Activated CD4-positive, alpha-beta T cell treated with anti-CD3 and anti-CD28 coated beads, Interleukin-2, amount 10 ng/mL, durations not matched to agents 24 days and 14 days (primary cell): ENCODE measurements at regions not wholly inside any gene's neighbourhood (a gene's known extent, or its start where the extent isn't known, plus 50 kb on each side); places are given as distances from the start of the nearest gene placed in this dataset.

Source experiments
- DNase-seq: peaks from one replicate; pipeline ENCODE4 v3.0.0; 2022
- H3K27ac Mint-ChIP-seq: one replicate; pipeline ENCODE4 v1.8.0; 2022; ENCODE audit warnings: mild to moderate bottlenecking, mixed read lengths
- H3K27me3 Mint-ChIP-seq: one replicate; pipeline ENCODE4 v1.8.0; 2022; ENCODE audit warnings: mixed read lengths
- H3K36me3 Mint-ChIP-seq: one replicate; pipeline ENCODE4 v1.8.0; 2022; ENCODE audit warnings: low read depth, mild to moderate bottlenecking, mixed read lengths
- H3K4me1 Mint-ChIP-seq: one replicate; pipeline ENCODE4 v1.8.0; 2021; ENCODE audit warnings: mixed read lengths
- H3K4me3 Mint-ChIP-seq: one replicate; pipeline ENCODE4 v1.8.0; 2022; ENCODE audit warnings: mild to moderate bottlenecking, moderate library complexity, mixed read lengths
- H3K9me3 Mint-ChIP-seq: one replicate; pipeline ENCODE4 v1.8.0; 2021; ENCODE audit warnings: mixed read lengths
- intact Hi-C: fragments of 100-400 bp; cut with micrococcal nuclease; formaldehyde crosslinking; loops from one replicate; pipeline ENCODE4 v1.15.1; 2023

DNA sequence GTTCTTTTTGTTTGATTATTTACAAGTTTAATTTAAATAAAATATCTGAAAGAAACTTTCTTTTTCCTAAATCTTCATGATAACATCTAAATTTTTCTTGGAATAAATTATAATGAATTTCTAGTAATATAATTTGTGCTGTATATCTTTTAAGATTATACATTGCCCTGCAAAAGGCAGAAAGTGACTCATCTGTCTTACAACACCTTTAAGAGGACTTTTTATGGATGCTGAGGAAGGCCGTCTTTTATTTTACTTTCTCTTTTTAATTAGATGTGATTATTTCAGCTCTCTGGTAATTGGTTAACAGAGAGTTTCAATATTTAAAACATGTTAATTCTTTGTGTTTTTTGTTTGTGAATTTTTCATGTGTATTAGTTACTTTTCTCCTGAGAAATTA is 598.4 kb downstream of the RPL10L start:
- Mint-ChIP-seq H3K4me1 (no peaks in the 10 kb centered on the region), H3K27ac (no peak overlapping the region), H3K9me3 (peaks cover 3% of the 10 kb centered on the region), H3K4me3 (no peak overlapping the region), H3K27me3 (no peaks in the 10 kb centered on the region), H3K36me3 (no peaks in the 10 kb centered on the region)
- intact Hi-C loops = no loop called here
- DNase-seq = no peak

- no peak for DNase-seq
- no peak overlapping the region for H3K27ac Mint-ChIP-seq
- no peaks in the 10 kb centered on the region for H3K36me3 Mint-ChIP-seq
- no peaks in the 10 kb centered on the region for H3K4me1 Mint-ChIP-seq
- no peak overlapping the region for H3K4me3 Mint-ChIP-seq
- peaks cover 3% of the 10 kb centered on the region for H3K9me3 Mint-ChIP-seq
- H3K27me3 Mint-ChIP-seq = no peaks in the 10 kb centered on the region
- intact Hi-C loops = no loop called here
Measured at GRCh38 chr14:46051796-46052195, 599.8 kb downstream of the RPL10L start.

- H3K27ac Mint-ChIP-seq = no peak overlapping the region
- DNase-seq = no peak
- peaks cover 3% of the 10 kb centered on the region for H3K9me3 Mint-ChIP-seq
- H3K36me3 Mint-ChIP-seq = no peaks in the 10 kb centered on the region
- intact Hi-C loops = no loop called here
- no peak overlapping the region for H3K4me3 Mint-ChIP-seq
- H3K4me1 Mint-ChIP-seq = no peaks in the 10 kb centered on the region
- H3K27me3 Mint-ChIP-seq = no peaks in the 10 kb centered on the region
Measured at GRCh38 chr14:46048127-46048526, 603.5 kb downstream of the RPL10L start.

- Mint-ChIP-seq H3K27ac (no peak overlapping the region), H3K4me3 (no peak overlapping the region), H3K27me3 (no peaks in the 10 kb centered on the region), H3K36me3 (no peaks in the 10 kb centered on the region), H3K9me3 (peaks cover 6% of the 10 kb centered on the region), H3K4me1 (no peaks in the 10 kb centered on the region)
- intact Hi-C loops = no loop called here
- no peak for DNase-seq
Measured at GRCh38 chr14:46036099-46036498, 615.5 kb downstream of the RPL10L start.

DNA sequence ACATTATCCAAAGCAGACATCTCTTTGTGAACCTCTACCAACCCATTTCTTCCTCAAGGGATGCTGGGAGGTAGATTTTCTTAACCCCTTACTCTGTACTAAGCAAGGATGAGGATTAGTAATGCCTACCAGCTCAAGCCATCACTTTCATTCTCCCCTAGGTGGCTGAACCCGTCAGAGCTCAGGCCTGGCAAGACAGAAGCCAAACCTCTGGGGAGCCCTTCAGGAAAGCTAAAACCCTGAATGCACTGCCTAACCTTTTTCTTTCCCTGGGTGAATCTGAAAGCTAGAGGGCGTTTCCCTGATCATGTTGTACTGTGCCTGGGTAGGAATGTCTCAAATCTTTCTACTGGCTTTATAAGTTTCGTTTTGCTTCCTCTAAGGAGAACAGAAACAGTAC is 617.3 kb downstream of the RPL10L start:
- H3K27me3 Mint-ChIP-seq = no peaks in the 10 kb centered on the region
- intact Hi-C loops = no loop called here
- H3K4me1 Mint-ChIP-seq = no peaks in the 10 kb centered on the region
- peaks cover 6% of the 10 kb centered on the region for H3K9me3 Mint-ChIP-seq
- no peak overlapping the region for H3K4me3 Mint-ChIP-seq
- no peak overlapping the region for H3K27ac Mint-ChIP-seq
- no peaks in the 10 kb centered on the region for H3K36me3 Mint-ChIP-seq
- DNase-seq = no peak

GRCh38 chr14:46018846-46019420 is 632.6 kb downstream of the RPL10L start:
- Mint-ChIP-seq H3K4me1 (no peaks in the 10 kb centered on the region), H3K4me3 (no peak overlapping the region), H3K9me3 (peaks cover 18% of the 10 kb centered on the region), H3K27ac (no peak overlapping the region), H3K36me3 (no peaks in the 10 kb centered on the region), H3K27me3 (no peaks in the 10 kb centered on the region)
- intact Hi-C loops = no loop called here
- no peak for DNase-seq

DNA sequence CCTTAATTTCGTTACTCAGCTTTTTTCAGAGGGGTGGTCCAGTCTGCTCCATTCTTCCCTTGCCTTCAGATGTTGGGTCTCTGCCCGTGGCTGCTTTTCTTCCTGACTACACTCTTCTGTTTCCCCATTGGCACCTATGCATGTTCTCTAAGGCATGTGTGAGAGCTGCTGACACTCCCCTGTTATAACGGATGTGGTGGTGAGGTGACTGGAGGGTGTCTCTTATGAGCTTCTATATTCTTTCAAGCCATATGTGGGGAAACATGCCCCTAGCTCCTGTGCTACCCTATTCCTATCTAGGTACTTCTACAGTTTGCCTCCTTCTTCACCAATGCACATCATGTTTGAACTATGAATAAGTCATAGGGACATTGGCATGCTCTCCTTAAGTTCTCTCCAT is 643.2 kb downstream of the RPL10L start:
- H3K9me3 Mint-ChIP-seq = peaks cover 11% of the 10 kb centered on the region
- H3K4me3 Mint-ChIP-seq = no peak overlapping the region
- no peaks in the 10 kb centered on the region for H3K36me3 Mint-ChIP-seq
- no peaks in the 10 kb centered on the region for H3K4me1 Mint-ChIP-seq
- H3K27ac Mint-ChIP-seq = no peak overlapping the region
- DNase-seq = no peak
- no peaks in the 10 kb centered on the region for H3K27me3 Mint-ChIP-seq
- intact Hi-C loops = no loop called here

DNA sequence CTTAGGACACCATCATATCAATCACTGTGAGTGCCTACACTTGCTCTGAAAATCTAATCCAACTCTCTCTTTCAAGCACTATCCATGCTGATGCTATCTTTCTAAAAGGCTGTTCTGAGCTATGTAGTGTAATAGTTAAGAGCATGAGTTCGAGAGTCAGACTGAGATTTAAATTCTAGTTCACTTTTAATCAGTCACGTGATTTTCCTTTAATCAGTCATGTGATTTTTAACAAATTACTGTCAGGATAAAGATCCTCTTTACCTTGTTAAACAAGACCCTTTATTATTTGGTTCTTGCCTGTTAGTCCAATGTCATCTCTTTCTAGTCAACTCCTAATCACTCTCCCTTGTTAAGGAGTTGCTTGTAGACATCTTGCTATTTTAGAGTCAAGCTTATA is 653.0 kb downstream of the RPL10L start:
- Mint-ChIP-seq H3K36me3 (no peaks in the 10 kb centered on the region), H3K4me1 (no peaks in the 10 kb centered on the region), H3K27ac (no peak overlapping the region), H3K4me3 (no peak overlapping the region), H3K9me3 (peaks cover 15% of the 10 kb centered on the region), H3K27me3 (no peaks in the 10 kb centered on the region)
- no peak for DNase-seq
- intact Hi-C loops = no loop called here

- Mint-ChIP-seq H3K27me3 (no peaks in the 10 kb centered on the region), H3K27ac (no peak overlapping the region), H3K36me3 (no peaks in the 10 kb centered on the region), H3K9me3 (no peaks in the 10 kb centered on the region), H3K4me1 (no peaks in the 10 kb centered on the region), H3K4me3 (no peak overlapping the region)
- no peak for DNase-seq
- intact Hi-C loops = no loop called here
Measured at GRCh38 chr14:45990252-45990651, 661.3 kb downstream of the RPL10L start.

DNA sequence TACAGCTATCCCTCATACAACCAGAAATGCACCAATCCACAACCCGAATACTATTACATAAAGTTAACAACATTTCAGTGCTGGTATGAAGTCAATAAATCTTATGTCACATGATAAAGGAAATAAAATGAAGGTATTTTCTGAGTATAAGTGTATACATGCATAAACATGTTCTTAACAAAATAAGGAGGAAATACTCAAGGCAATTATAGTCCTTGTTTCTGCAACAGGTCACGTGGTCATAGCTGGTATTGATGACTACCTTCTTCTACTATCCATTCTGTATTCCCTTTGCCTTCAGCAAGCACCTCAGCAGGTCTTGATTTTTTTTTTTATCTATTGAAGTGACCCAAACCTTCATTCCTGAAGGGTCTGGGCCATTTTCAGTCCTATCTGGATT is 675.6 kb downstream of the RPL10L start:
- Mint-ChIP-seq H3K36me3 (no peaks in the 10 kb centered on the region), H3K4me1 (no peaks in the 10 kb centered on the region), H3K27me3 (no peaks in the 10 kb centered on the region), H3K27ac (no peak overlapping the region), H3K9me3 (no peaks in the 10 kb centered on the region), H3K4me3 (no peak overlapping the region)
- DNase-seq = no peak
- intact Hi-C loops = no loop called here

DNA sequence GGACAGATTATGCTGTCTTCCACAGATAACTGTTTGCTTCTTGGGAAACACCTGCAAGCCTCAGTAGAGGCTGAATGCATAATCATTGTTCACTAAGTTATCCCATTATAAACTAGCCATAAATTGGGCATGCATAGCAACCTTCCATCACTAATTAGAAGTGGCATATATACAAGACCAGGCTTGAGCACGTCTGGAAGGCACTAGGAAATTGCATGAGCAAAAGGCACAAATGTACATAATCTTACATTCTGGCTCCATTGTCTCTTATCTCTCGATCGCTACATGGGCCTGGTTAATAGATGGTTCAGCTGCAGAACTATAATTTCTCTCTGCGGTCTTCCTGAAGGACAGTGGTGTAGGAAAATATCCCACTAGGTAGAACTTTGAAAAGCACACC is 679.2 kb downstream of the RPL10L start:
- no peak overlapping the region for H3K27ac Mint-ChIP-seq
- H3K36me3 Mint-ChIP-seq = no peaks in the 10 kb centered on the region
- no peaks in the 10 kb centered on the region for H3K4me1 Mint-ChIP-seq
- H3K4me3 Mint-ChIP-seq = no peak overlapping the region
- peaks cover 6% of the 10 kb centered on the region for H3K9me3 Mint-ChIP-seq
- intact Hi-C loops = no loop called here
- no peaks in the 10 kb centered on the region for H3K27me3 Mint-ChIP-seq
- no peak for DNase-seq

DNA sequence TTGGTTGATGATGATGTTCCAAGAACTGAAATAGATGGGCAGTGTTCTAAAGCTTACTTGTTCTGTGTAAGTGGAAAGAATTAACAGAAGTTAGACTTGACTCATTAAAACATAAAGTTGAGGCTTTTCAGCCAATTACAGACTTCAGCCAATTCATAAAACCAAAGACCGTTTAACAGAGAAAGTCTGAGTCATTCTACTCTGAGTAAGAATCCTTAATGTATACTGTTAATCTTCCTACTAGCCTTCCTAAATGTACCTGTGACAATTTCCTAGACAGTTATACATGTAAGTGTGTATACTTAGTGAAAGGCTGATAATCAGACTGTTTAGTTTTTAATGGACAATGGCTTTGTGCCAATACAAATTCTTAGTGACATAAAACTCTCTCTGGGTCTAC is 681.0 kb downstream of the RPL10L start:
- H3K4me1 Mint-ChIP-seq = no peaks in the 10 kb centered on the region
- H3K4me3 Mint-ChIP-seq = no peak overlapping the region
- intact Hi-C loops = no loop called here
- H3K27ac Mint-ChIP-seq = no peak overlapping the region
- H3K9me3 Mint-ChIP-seq = peaks cover 6% of the 10 kb centered on the region
- no peak for DNase-seq
- H3K27me3 Mint-ChIP-seq = no peaks in the 10 kb centered on the region
- no peaks in the 10 kb centered on the region for H3K36me3 Mint-ChIP-seq

- no peak overlapping the region for H3K4me3 Mint-ChIP-seq
- intact Hi-C loops = no loop called here
- H3K9me3 Mint-ChIP-seq = peaks cover 6% of the 10 kb centered on the region
- H3K27me3 Mint-ChIP-seq = no peaks in the 10 kb centered on the region
- DNase-seq = no peak
- H3K36me3 Mint-ChIP-seq = no peaks in the 10 kb centered on the region
- H3K4me1 Mint-ChIP-seq = no peaks in the 10 kb centered on the region
- H3K27ac Mint-ChIP-seq = no peak overlapping the region
Measured at GRCh38 chr14:45968037-45968436, 683.5 kb downstream of the RPL10L start.

DNA sequence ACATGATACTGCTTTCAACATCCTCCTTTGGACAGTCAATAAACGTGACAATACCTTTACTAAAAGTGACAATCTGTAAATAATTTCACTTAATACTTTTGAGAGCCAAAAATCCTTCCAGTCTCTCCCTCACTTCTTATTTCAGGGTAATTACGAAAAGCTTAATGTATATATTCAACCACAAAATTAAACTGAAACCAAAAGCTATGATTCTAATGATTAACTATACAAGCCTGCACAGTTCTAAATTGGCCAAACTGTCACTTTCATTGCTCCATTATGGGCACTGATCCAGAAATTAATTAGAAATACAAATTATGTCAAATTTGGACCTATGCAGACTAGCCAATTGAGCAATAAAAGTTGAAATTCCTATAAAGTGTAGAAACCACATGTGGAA is 696.5 kb upstream of the MIS18BP1 start:
- intact Hi-C loops = no loop called here
- no peak overlapping the region for H3K4me3 Mint-ChIP-seq
- no peaks in the 10 kb centered on the region for H3K36me3 Mint-ChIP-seq
- no peaks in the 10 kb centered on the region for H3K9me3 Mint-ChIP-seq
- no peaks in the 10 kb centered on the region for H3K4me1 Mint-ChIP-seq
- no peak overlapping the region for H3K27ac Mint-ChIP-seq
- H3K27me3 Mint-ChIP-seq = no peaks in the 10 kb centered on the region
- DNase-seq = no peak

DNA sequence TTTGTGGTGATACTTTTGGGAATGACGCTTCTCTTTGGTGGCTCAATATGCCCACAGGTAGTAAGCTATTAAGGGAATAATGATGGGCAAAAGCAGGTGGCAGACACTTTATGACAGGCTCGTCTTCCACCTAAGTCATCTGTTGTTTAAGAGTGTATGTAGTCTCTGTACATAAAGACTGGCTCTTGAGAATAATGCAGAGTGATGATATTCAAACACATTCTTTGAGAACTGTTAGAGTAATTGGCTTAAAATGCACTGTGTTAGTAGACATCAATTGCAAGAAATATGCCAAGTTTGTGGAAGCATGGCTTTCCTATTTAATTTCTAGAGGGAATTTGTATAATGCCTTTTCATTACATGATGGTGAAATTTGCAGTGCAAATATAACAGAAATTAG is 694.8 kb upstream of the MIS18BP1 start:
- intact Hi-C loops = no loop called here
- no peaks in the 10 kb centered on the region for H3K9me3 Mint-ChIP-seq
- no peaks in the 10 kb centered on the region for H3K36me3 Mint-ChIP-seq
- no peaks in the 10 kb centered on the region for H3K4me1 Mint-ChIP-seq
- no peak overlapping the region for H3K27ac Mint-ChIP-seq
- no peak overlapping the region for H3K4me3 Mint-ChIP-seq
- H3K27me3 Mint-ChIP-seq = no peaks in the 10 kb centered on the region
- no peak for DNase-seq
